OCI-LY1 (cell line): ENCODE measurements at regions not wholly inside any gene's neighbourhood (a gene's known extent, or its start where the extent isn't known, plus 50 kb on each side); places are given as distances from the start of the nearest gene placed in this dataset.

ENCODE experiments used
- EZH2 ChIP-seq: fragments of 200-600 bp; sonication (generic), shearing (Covaris generic); IDR thresholded peaks from 2 replicates; pipeline ENCODE4 v1.8.0; 2017; ENCODE audit warnings: borderline replicate concordance, mixed run types, mild to moderate bottlenecking, antibody characterized with exemption, low read length, moderate library complexity, mixed read lengths
- TF ChIP-seq, protein P1 (sequence below): fragments of 200-600 bp; sonication (generic), shearing (Covaris generic); IDR thresholded peaks from 2 replicates; pipeline ENCODE4 v1.5.1; 2017; ENCODE audit warnings: mild to moderate bottlenecking, antibody characterized with exemption, low read length, moderate library complexity, mixed read lengths

DNA sequence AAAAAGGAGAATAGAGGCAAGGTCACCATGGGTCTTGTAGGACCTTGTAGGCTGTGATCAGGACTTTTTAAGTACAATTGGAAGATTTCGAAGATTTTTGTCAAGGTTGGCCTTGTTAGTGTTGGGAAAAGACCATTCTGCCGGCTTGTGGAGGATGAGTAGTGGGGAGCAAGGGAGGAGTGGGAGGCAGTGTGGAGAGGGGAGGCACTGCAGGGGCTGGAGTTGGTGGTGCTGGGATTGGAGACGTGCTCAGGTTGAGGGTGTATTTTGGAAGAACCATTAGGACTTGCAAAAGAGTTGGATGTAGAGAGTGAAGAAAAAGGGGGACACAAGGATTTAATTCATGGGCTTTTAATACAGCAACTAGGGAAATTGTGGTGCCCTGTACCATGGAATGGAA, 397.1 kb downstream of the TSN start:
- TF ChIP-seq, protein P1, sequence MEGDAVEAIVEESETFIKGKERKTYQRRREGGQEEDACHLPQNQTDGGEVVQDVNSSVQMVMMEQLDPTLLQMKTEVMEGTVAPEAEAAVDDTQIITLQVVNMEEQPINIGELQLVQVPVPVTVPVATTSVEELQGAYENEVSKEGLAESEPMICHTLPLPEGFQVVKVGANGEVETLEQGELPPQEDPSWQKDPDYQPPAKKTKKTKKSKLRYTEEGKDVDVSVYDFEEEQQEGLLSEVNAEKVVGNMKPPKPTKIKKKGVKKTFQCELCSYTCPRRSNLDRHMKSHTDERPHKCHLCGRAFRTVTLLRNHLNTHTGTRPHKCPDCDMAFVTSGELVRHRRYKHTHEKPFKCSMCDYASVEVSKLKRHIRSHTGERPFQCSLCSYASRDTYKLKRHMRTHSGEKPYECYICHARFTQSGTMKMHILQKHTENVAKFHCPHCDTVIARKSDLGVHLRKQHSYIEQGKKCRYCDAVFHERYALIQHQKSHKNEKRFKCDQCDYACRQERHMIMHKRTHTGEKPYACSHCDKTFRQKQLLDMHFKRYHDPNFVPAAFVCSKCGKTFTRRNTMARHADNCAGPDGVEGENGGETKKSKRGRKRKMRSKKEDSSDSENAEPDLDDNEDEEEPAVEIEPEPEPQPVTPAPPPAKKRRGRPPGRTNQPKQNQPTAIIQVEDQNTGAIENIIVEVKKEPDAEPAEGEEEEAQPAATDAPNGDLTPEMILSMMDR, result no peak
- no peak for TF ChIP-seq EZH2
